H1 (cell line): ENCODE measurements at regions not wholly inside any gene's neighbourhood (a gene's known extent, or its start where the extent isn't known, plus 50 kb on each side); places are given as distances from the start of the nearest gene placed in this dataset.

Experiments used
- CTCF ChIA-PET: fragments of 300-600 bp; sonication (Branson Sonifier 250); formaldehyde crosslinking; loops from one replicate; lab custom pipeline; 2021; ENCODE audit not compliant: partially characterized antibody; lab: Charles Lee
- POLR2A ChIA-PET: fragments of 300-600 bp; sonication (Branson Sonifier 250); formaldehyde crosslinking; loops from one replicate; lab custom pipeline; 2021; ENCODE audit warnings: inconsistent platforms; ENCODE audit not compliant: partially characterized antibody; lab: Charles Lee
- DNase-seq, 2 experiments: peaks; one replicate each; pipeline versions ENCODE4 v3.0.0 to v3.0.0-alpha.2; 2010 to 2022; ENCODE audit warnings: low spot score in 2 of 2, low read depth in 1 of 2, mixed read lengths in 1 of 2
- FAIRE-seq: peaks from 2 replicates; lab custom pipeline; 2011; peaks lifted over from hg19 to GRCh38; lab: Jason Lieb, UNC
- H2AFZ ChIP-seq: 2 replicates; pipeline ENCODE4 v1.8.1; 2012; ENCODE audit warnings: low read length, inconsistent platforms
- H2AK5ac ChIP-seq: 2 replicates; pipeline ENCODE4 v1.6.1; 2013; ENCODE audit warnings: low read depth, low read length
- H2BK120ac ChIP-seq: replicated peaks from 2 replicates; pipeline ENCODE3; 2013; ENCODE audit warnings: low read depth, low read length, inconsistent platforms
- H2BK12ac ChIP-seq: 2 replicates; pipeline ENCODE4 v1.6.1; 2013; ENCODE audit warnings: low read depth, low read length
- H2BK15ac ChIP-seq: 2 replicates; pipeline ENCODE4 v1.6.1; 2013; ENCODE audit warnings: low read length
- H2BK20ac ChIP-seq: 2 replicates; pipeline ENCODE4 v1.6.1; 2013; ENCODE audit warnings: low read length
- H2BK5ac ChIP-seq: 2 replicates; pipeline ENCODE4 v1.6.1; 2013; ENCODE audit warnings: low read depth, low read length
- H3K14ac ChIP-seq: 2 replicates; pipeline ENCODE4 v1.6.1; 2013; ENCODE audit warnings: inconsistent platforms; ENCODE audit not compliant: insufficient read length
- H3K18ac ChIP-seq: 2 replicates; pipeline ENCODE4 v1.6.1; 2013; ENCODE audit warnings: low read length; ENCODE audit errors: extremely low read depth
- H3K23ac ChIP-seq: 2 replicates; pipeline ENCODE4 v1.6.1; 2013; ENCODE audit warnings: inconsistent platforms; ENCODE audit not compliant: insufficient read length
- H3K23me2 ChIP-seq: 2 replicates; pipeline ENCODE4 v1.6.1; 2013; ENCODE audit warnings: low read depth, low read length
- H3K27ac ChIP-seq: 2 replicates; pipeline ENCODE4 v1.6.1; 2011; ENCODE audit warnings: low read depth, low read length, inconsistent platforms
- H3K27me3 ChIP-seq, 4 experiments: replicated peaks in 1 of 4; 1 replicate in 1 of 4; 2 replicates in 3 of 4; pipeline versions ENCODE4 v1.6.1 to v1.8.1; 2011 to 2013; ENCODE audit warnings: low read length in 3 of 4, mild to moderate bottlenecking in 3 of 4, inconsistent platforms in 2 of 4, mixed read lengths in 2 of 4, moderate library complexity in 1 of 4; ENCODE audit not compliant: control insufficient read depth in 3 of 4, insufficient read depth in 3 of 4; ENCODE audit errors: extremely low read depth in 1 of 4
- H3K36me3 ChIP-seq, 4 experiments: 2 replicates each; pipeline versions ENCODE4 v1.6.1 to v1.8.1; 2011 to 2013; ENCODE audit warnings: mild to moderate bottlenecking in 4 of 4, low read length in 3 of 4, moderate library complexity in 2 of 4, control low read depth in 1 of 4, inconsistent platforms in 1 of 4; ENCODE audit not compliant: insufficient read depth in 4 of 4, control insufficient read depth in 2 of 4
- H3K4ac ChIP-seq: replicated peaks from 2 replicates; pipeline ENCODE3; 2013; ENCODE audit warnings: low read length, low read depth, mixed read lengths, inconsistent platforms; ENCODE audit not compliant: insufficient read length
- H3K4me1 ChIP-seq, 4 experiments: replicated peaks in 1 of 4; 1 replicate in 1 of 4; 2 replicates in 3 of 4; pipeline versions ENCODE4 v1.6.1 to v1.8.1; 2011 to 2013; ENCODE audit warnings: low read length in 3 of 4, inconsistent platforms in 2 of 4, mixed read lengths in 1 of 4; ENCODE audit not compliant: insufficient read depth in 4 of 4, control insufficient read depth in 3 of 4
- H3K4me2 ChIP-seq, 2 experiments: 2 replicates each; pipeline versions ENCODE4 v1.6.1 to v1.8.1; 2011 to 2013; ENCODE audit warnings: low read depth in 2 of 2, low read length in 2 of 2, control low read depth in 1 of 2, inconsistent platforms in 1 of 2, mild to moderate bottlenecking in 1 of 2; ENCODE audit not compliant: insufficient read depth in 1 of 2
- H3K4me3 ChIP-seq, 4 experiments: fragments of 200-600, 300-600 bp in 1 of 4; sonication (generic), shearing (Covaris generic), sonication (Bioruptor Twin) in 1 of 4; 2 replicates each; pipeline versions ENCODE4 v1.5.1 to v1.8.1; 2011 to 2016; ENCODE audit warnings: low read length in 4 of 4, low read depth in 3 of 4, control low read depth in 2 of 4, inconsistent platforms in 2 of 4, mild to moderate bottlenecking in 2 of 4, mixed read lengths in 1 of 4, moderate library complexity in 1 of 4; ENCODE audit not compliant: insufficient read depth in 2 of 4; ENCODE audit errors: extremely low read depth in 1 of 4
- H3K56ac ChIP-seq: replicated peaks from 2 replicates; pipeline ENCODE3; 2013; ENCODE audit warnings: low read depth, mild to moderate bottlenecking, mixed read lengths, low read length, inconsistent platforms; ENCODE audit not compliant: insufficient read length
- H3K79me1 ChIP-seq: 2 replicates; pipeline ENCODE4 v1.6.1; 2013; ENCODE audit warnings: low read depth, low read length, control low read depth
- H3K79me2 ChIP-seq, 2 experiments: 2 replicates each; pipeline versions ENCODE4 v1.6.1 to v1.8.1; 2012 to 2013; ENCODE audit warnings: low read length in 2 of 2, mild to moderate bottlenecking in 2 of 2, inconsistent platforms in 1 of 2; ENCODE audit not compliant: insufficient read depth in 2 of 2, control insufficient read depth in 1 of 2
- H3K9ac ChIP-seq, 4 experiments: replicated peaks in 1 of 4; 1 replicate in 1 of 4; 2 replicates in 3 of 4; pipeline versions ENCODE4 v1.6.1 to v1.8.1; 2011 to 2013; ENCODE audit warnings: low read depth in 3 of 4, low read length in 3 of 4, control low read depth in 2 of 4, mild to moderate bottlenecking in 2 of 4, moderate library complexity in 2 of 4, inconsistent platforms in 1 of 4; ENCODE audit errors: extremely low read depth in 1 of 4
- H3K9me3 ChIP-seq, 2 experiments: 2 replicates each; pipeline versions ENCODE4 v1.6.1 to v1.8.1; 2012 to 2013; ENCODE audit warnings: mild to moderate bottlenecking in 2 of 2, moderate library complexity in 2 of 2, control low read depth in 1 of 2, inconsistent platforms in 1 of 2, low read depth in 1 of 2, low read length in 1 of 2, mixed read lengths in 1 of 2; ENCODE audit not compliant: insufficient read depth in 2 of 2
- H4K20me1 ChIP-seq, 2 experiments: replicated peaks in 1 of 2; 2 replicates each; pipeline versions ENCODE3 to v1.8.1; 2011 to 2013; ENCODE audit warnings: inconsistent platforms in 2 of 2, low read length in 2 of 2, mild to moderate bottlenecking in 1 of 2; ENCODE audit not compliant: insufficient read depth in 2 of 2, control insufficient read depth in 1 of 2
- H4K5ac ChIP-seq: 2 replicates; pipeline ENCODE4 v1.6.1; 2013; ENCODE audit warnings: low read length, low read depth, mixed read lengths, inconsistent platforms; ENCODE audit not compliant: insufficient read length
- H4K8ac ChIP-seq: 2 replicates; pipeline ENCODE4 v1.8.0; 2013; ENCODE audit warnings: mild to moderate bottlenecking, moderate library complexity, low read length, inconsistent platforms; ENCODE audit not compliant: insufficient read depth; ENCODE audit errors: extremely low read depth
- H4K91ac ChIP-seq: replicated peaks from 2 replicates; pipeline ENCODE3; 2013; ENCODE audit warnings: low read length, mixed read lengths, inconsistent platforms; ENCODE audit not compliant: insufficient read length
- ATF3 ChIP-seq: IDR thresholded peaks from 2 replicates; pipeline ENCODE4 v1.6.1; 2011; ENCODE audit warnings: low read depth, mild to moderate bottlenecking, low read length; ENCODE audit not compliant: insufficient read depth
- BRCA1 ChIP-seq: IDR thresholded peaks from 2 replicates; pipeline ENCODE4 v1.6.1; 2012; ENCODE audit warnings: low read depth, low read length, improper control_type of control experiment
- CBX5 ChIP-seq: fragments of 300-800, 300-1000 bp; sonication (generic); IDR thresholded peaks from 2 replicates; pipeline ENCODE4 v1.7.1; 2016; ENCODE audit warnings: antibody characterized with exemption, low read length, low read depth
- CBX8 ChIP-seq: fragments of 300-800, 300-1000 bp; sonication (generic); IDR thresholded peaks from 2 replicates; pipeline ENCODE4 v1.7.1; 2016; ENCODE audit warnings: low read depth, low read length, borderline replicate concordance
- CHD2 ChIP-seq: IDR thresholded peaks from 2 replicates; pipeline ENCODE4 v1.6.1; 2012; ENCODE audit warnings: low read length, improper control_type of control experiment
- MAFK ChIP-seq: IDR thresholded peaks from 2 replicates; pipeline ENCODE4 v1.6.1; 2012; ENCODE audit warnings: low read depth, mild to moderate bottlenecking, improper control_type of control experiment, low read length
- MAX ChIP-seq: IDR thresholded peaks from 2 replicates; pipeline ENCODE4 v1.6.1; 2012; ENCODE audit warnings: inconsistent platforms
- POLR2A ChIP-seq, 2 experiments: IDR thresholded peaks; 1 replicate in 1 of 2; 2 replicates in 1 of 2; pipeline ENCODE4 v1.6.1; 2011; ENCODE audit warnings: low read depth in 2 of 2, low read length in 2 of 2, mild to moderate bottlenecking in 2 of 2; ENCODE audit errors: control extremely low read depth in 1 of 2
- POU5F1 ChIP-seq: IDR thresholded peaks from 2 replicates; pipeline ENCODE4 v1.6.1; 2011; ENCODE audit warnings: low read depth, mild to moderate bottlenecking, low read length, moderate library complexity
- RBBP5 ChIP-seq: IDR thresholded peaks from 2 replicates; pipeline ENCODE4 v1.7.1; 2012; ENCODE audit warnings: low read depth, mild to moderate bottlenecking, inconsistent platforms, low read length, moderate library complexity, borderline replicate concordance
- RFX5 ChIP-seq: IDR thresholded peaks from 2 replicates; pipeline ENCODE4 v1.6.1; 2011; ENCODE audit warnings: low read depth, low read length, improper control_type of control experiment, borderline replicate concordance
- SIRT6 ChIP-seq: IDR thresholded peaks from one replicate; pipeline ENCODE4 v1.7.1; 2012; ENCODE audit warnings: low read length, inconsistent platforms
- SP4 ChIP-seq: IDR thresholded peaks from 2 replicates; pipeline ENCODE4 v1.6.1; 2012; ENCODE audit warnings: low read length, inconsistent platforms
- USF2 ChIP-seq: IDR thresholded peaks from 2 replicates; pipeline ENCODE4 v1.6.1; 2011; ENCODE audit warnings: low read length, improper control_type of control experiment
- ZNF274 ChIP-seq: IDR thresholded peaks from 2 replicates; pipeline ENCODE4 v1.7.0; 2012; ENCODE audit warnings: low read length, borderline replicate concordance; ENCODE audit errors: extremely low read depth
- WGBS, 2 experiments: shearing (Covaris generic) in 1 of 2; methylation state at CpG; one replicate each; pipeline versions ENCODE4 v1.1.6 to v1.1.7; 2013 to 2015; ENCODE audit warnings: low lambda C conversion rate in 2 of 2, mixed read lengths in 2 of 2, inconsistent platforms in 1 of 2, low coverage in 1 of 2, missing lambda C conversion rate in 1 of 2; ENCODE audit not compliant: insufficient replicate concordance in 2 of 2, insufficient coverage in 1 of 2, insufficient read length in 1 of 2; ENCODE audit errors: extremely low coverage in 1 of 2, missing lambda C conversion rate in 1 of 2; 5-methylcytosine and 5-hydroxymethylcytosine counted together

- Histone ChIP-seq H4K91ac (no peak overlapping the region), H3K18ac (no peak overlapping the region)
- TF ChIP-seq SP4 (no peak), ATF3 (no peak), POU5F1 (no peak), CBX5 (no peak), MAX (no peak), POLR2A (IDR thresholded peaks at IDR 0.05; ENCODE audit: control extremely low read depth in 1 of 2, low read depth in 2 of 2, low read length in 2 of 2) (no peak), CHD2 (no peak), BRCA1 (no peak), CBX8 (no peak), SIRT6 (no peak), USF2 (no peak), RFX5 (no peak), ZNF274 (no peak), MAFK (no peak), RBBP5 (no peak)
Observed at GRCh38 chr14:86464341-86464740, 934.4 kb downstream of the FLRT2 start.

More at GRCh38 chr14:86464341-86464740, 934.4 kb downstream of the FLRT2 start:
- Histone ChIP-seq H3K4me2 (no peak overlapping the region), H3K4ac (no peak overlapping the region), H3K27ac (no peak overlapping the region), H3K36me3 (no peaks in the 10 kb centered on the region), H3K27me3 (no peaks in the 10 kb centered on the region), H3K9me3 (no peaks in the 10 kb centered on the region), H4K20me1 (no peaks in the 10 kb centered on the region), H2AK5ac (no peak overlapping the region), H2BK120ac (no peak overlapping the region), H3K56ac (no peak overlapping the region), H3K23me2 (no peaks in the 10 kb centered on the region; the same call in 1 of the 2 replicates), H2AFZ (no peak overlapping the region), H3K79me2 (no peaks in the 10 kb centered on the region), H3K23ac (no peak overlapping the region), H3K4me1 (no peaks in the 10 kb centered on the region), H4K8ac (no peak overlapping the region), H4K5ac (no peak overlapping the region), H2BK5ac (no peak overlapping the region), H3K14ac (no peak overlapping the region), H3K4me3 (no peak overlapping the region), H2BK12ac (no peak overlapping the region), H3K9ac (no peak overlapping the region), H2BK20ac (no peak overlapping the region), H2BK15ac (no peak overlapping the region), H3K79me1 (no peaks in the 10 kb centered on the region)
- FAIRE-seq (no peak), DNase-seq (no peak)
- CTCF ChIA-PET, result interaction anchor here (1.6 to 3.3 kb wide), 3 partner anchors 14 to 190 kb away, joined by 4 to 7 read pairs (median 4); no protein-coding TSS in a partner anchor
- POLR2A ChIA-PET, result no interaction called here
- 94% methylated on average over 5 of the region's 5 CpGs; no CpG with 5 or more reads in 1 of the 2 experiments for WGBS, 2 experiments
